ENCODE measurements at regions not wholly inside any gene's neighbourhood (a gene's known extent, or its start where the extent isn't known, plus 50 kb on each side); places are given as distances from the start of the nearest gene placed in this dataset.

GRCh38 chr1:55844322-55844721, 629.2 kb upstream of the USP24 start:
- DNase-seq, result no peak

GRCh38 chr1:55839626-55840025, 624.5 kb upstream of the USP24 start:
- DNase-seq, result no peak

- no peak for DNase-seq
Observed at GRCh38 chr1:55839221-55839620, 624.1 kb upstream of the USP24 start.

- no peak for DNase-seq
Observed at GRCh38 chr1:55836086-55836485, 620.9 kb upstream of the USP24 start.

- no peak for DNase-seq
Observed at GRCh38 chr1:55833529-55834091, 618.4 kb upstream of the USP24 start.

GRCh38 chr1:55831759-55832158, 616.6 kb upstream of the USP24 start:
- DNase-seq, result no peak

GRCh38 chr1:55828044-55828443, 612.9 kb upstream of the USP24 start:
- no peak for DNase-seq

GRCh38 chr1:55827350-55827749, 612.2 kb upstream of the USP24 start:
- no peak for DNase-seq

GRCh38 chr1:55826381-55827080, 611.4 kb upstream of the USP24 start:
- DNase-seq, result no peak

- no peak for DNase-seq
Observed at GRCh38 chr1:55825461-55825860, 610.3 kb upstream of the USP24 start.

- DNase-seq, result no peak
Observed at GRCh38 chr1:55824251-55824640, 609.1 kb upstream of the USP24 start.

GRCh38 chr1:55823541-55824250, 608.5 kb upstream of the USP24 start:
- DNase-seq, result no peak

- DNase-seq, result no peak
Observed at GRCh38 chr1:55822891-55823290, 607.7 kb upstream of the USP24 start.

- no peak for DNase-seq
Observed at GRCh38 chr1:55821234-55821633, 606.1 kb upstream of the USP24 start.

GRCh38 chr1:55820501-55820900, 605.3 kb upstream of the USP24 start:
- DNase-seq, result no peak

- no peak for DNase-seq
Observed at GRCh38 chr1:55819011-55819410, 603.8 kb upstream of the USP24 start.

- no peak for DNase-seq
Observed at GRCh38 chr1:55816456-55817426, 601.6 kb upstream of the USP24 start.

GRCh38 chr1:55815745-55816455, 600.7 kb upstream of the USP24 start:
- no peak for DNase-seq

GRCh38 chr1:55814967-55815366, 599.8 kb upstream of the USP24 start:
- no peak for DNase-seq

GRCh38 chr1:55813618-55814017, 598.5 kb upstream of the USP24 start:
- no peak for DNase-seq

GRCh38 chr1:55812281-55812680, 597.1 kb upstream of the USP24 start:
- DNase-seq, result no peak

GRCh38 chr1:55808263-55808662, 593.1 kb upstream of the USP24 start:
- DNase-seq, result no peak

GRCh38 chr1:55803429-55803828, 588.3 kb upstream of the USP24 start:
- no peak for DNase-seq

Data from activated effector memory CD4-positive, alpha-beta T cell treated with Interleukin-2 at 50 U/mL for 16 hours (primary cell).